HCT116 (cell line): ENCODE measurements at regions not wholly inside any gene's neighbourhood (a gene's known extent, or its start where the extent isn't known, plus 50 kb on each side); places are given as distances from the start of the nearest gene placed in this dataset.

Source experiments
- ATAC-seq: fragments of 200-7000 bp; cut with Tn5 transposase; 2 replicates; pipeline ENCODE4 v1.9.1; 2020; ENCODE audit warnings: mild to moderate bottlenecking, moderate library complexity
- BruUV-seq: library from RNA; stranded (reverse); fragments of 400-500 nt; replicated peaks from 2 replicates; lab custom pipeline; 2021; lab: Mats Ljungman, UMichigan
- CTCF ChIA-PET: fragments of 300-600 bp; sonication (Branson Sonifier 250); formaldehyde crosslinking; loops from one replicate; lab custom pipeline; 2021; ENCODE audit warnings: antibody characterized with exemption; lab: Charles Lee
- POLR2A ChIA-PET: fragments of 300-600, 350-600 bp; sonication (Branson Sonifier 250); formaldehyde crosslinking; loops from one replicate; lab custom pipeline; 2021; ENCODE audit warnings: antibody characterized with exemption; lab: Charles Lee
- RAD21 ChIA-PET, 2 experiments: fragments of 300-600 bp; sonication (Branson Sonifier 250); formaldehyde crosslinking; loops; one replicate each; lab custom pipeline; 2023; ENCODE audit warnings: low total read pairs in 2 of 2; ENCODE audit not compliant: uncharacterized antibody in 2 of 2, unreplicated experiment in 2 of 2, low non-redundant PET in 1 of 2; lab: Charles Lee
- DNase-seq: peaks from one replicate; pipeline ENCODE4 v3.0.0-alpha.2; 2010; ENCODE audit warnings: low read depth, low spot score
- H2AFZ ChIP-seq: fragments of 200-600 bp; shearing (Covaris generic), sonication (generic); 2 replicates; pipeline ENCODE4 v1.6.1; 2017; ENCODE audit warnings: low read depth, mixed run types, mixed read lengths, antibody characterized with exemption, low read length; ENCODE audit not compliant: poor library complexity, severe bottlenecking
- H3K27ac ChIP-seq: 2 replicates; pipeline ENCODE4 v1.5.1; 2012; ENCODE audit warnings: low read depth, low read length
- H3K27me3 ChIP-seq: fragments of 200-600 bp; sonication (generic); 2 replicates; pipeline ENCODE4 v1.6.1; 2016; ENCODE audit warnings: mixed run types, low read length, mixed read lengths; ENCODE audit not compliant: insufficient read depth
- H3K36me3 ChIP-seq, 2 experiments: fragments of 200-500 bp in 1 of 2; fragments of 200-600 bp in 1 of 2; sonication (Bioruptor generic) in 1 of 2; sonication (generic) in 1 of 2; 2 replicates each; pipeline versions ENCODE4 v1.5.1 to v1.6.1; 2014 to 2016; ENCODE audit warnings: low read length in 2 of 2, inconsistent platforms in 1 of 2, mixed read lengths in 1 of 2, mixed run types in 1 of 2; ENCODE audit not compliant: insufficient read depth in 2 of 2, control insufficient read depth in 1 of 2
- H3K4me1 ChIP-seq, 2 experiments: fragments of 200-600 bp in 1 of 2; sonication (generic) in 1 of 2; 2 replicates each; pipeline versions ENCODE4 v1.5.1 to v1.6.1; 2012 to 2017; ENCODE audit warnings: low read length in 2 of 2, inconsistent platforms in 1 of 2, mild to moderate bottlenecking in 1 of 2, mixed read lengths in 1 of 2, mixed run types in 1 of 2, moderate library complexity in 1 of 2; ENCODE audit not compliant: insufficient read depth in 2 of 2, control insufficient read depth in 1 of 2
- H3K4me2 ChIP-seq: fragments of 200-600 bp; sonication (generic); 2 replicates; pipeline ENCODE4 v1.6.1; 2017; ENCODE audit warnings: mixed run types, low read length, mixed read lengths
- H3K4me3 ChIP-seq, 2 experiments: fragments of 200-600 bp in 1 of 2; sonication (generic) in 1 of 2; replicated peaks in 1 of 2; 2 replicates each; pipeline ENCODE4 v1.5.1; 2011 to 2016; ENCODE audit warnings: low read length in 2 of 2, control low read depth in 1 of 2, low read depth in 1 of 2, mild to moderate bottlenecking in 1 of 2, mixed read lengths in 1 of 2, mixed run types in 1 of 2
- H3K79me2 ChIP-seq: fragments of 200-600 bp; sonication (generic); 2 replicates; pipeline ENCODE4 v1.6.1; 2017; ENCODE audit warnings: mild to moderate bottlenecking, mixed run types, low read length, moderate library complexity, mixed read lengths; ENCODE audit not compliant: insufficient read depth
- H3K9ac ChIP-seq: fragments of 200-600 bp; sonication (generic); 2 replicates; pipeline ENCODE4 v1.6.1; 2016; ENCODE audit warnings: low read length, mixed read lengths
- H3K9me2 ChIP-seq: fragments of 200-600 bp; sonication (generic), shearing (Covaris generic); 2 replicates; pipeline ENCODE4 v1.6.1; 2017; ENCODE audit warnings: mixed run types, mild to moderate bottlenecking, moderate library complexity; ENCODE audit not compliant: insufficient read depth
- H3K9me3 ChIP-seq, 2 experiments: fragments of 200-500 bp in 1 of 2; fragments of 200-600 bp in 1 of 2; sonication (Bioruptor generic) in 1 of 2; sonication (generic) in 1 of 2; 2 replicates each; pipeline ENCODE4 v1.6.1; 2014 to 2017; ENCODE audit warnings: low read length in 2 of 2, mixed read lengths in 2 of 2, inconsistent platforms in 1 of 2, low read depth in 1 of 2, mild to moderate bottlenecking in 1 of 2, mixed run types in 1 of 2, moderate library complexity in 1 of 2; ENCODE audit not compliant: control insufficient read depth in 1 of 2, insufficient read depth in 1 of 2
- H4K20me1 ChIP-seq: fragments of 200-600 bp; sonication (generic), shearing (Covaris generic); 2 replicates; pipeline ENCODE4 v1.6.1; 2017; ENCODE audit warnings: mixed run types, mild to moderate bottlenecking, moderate library complexity; ENCODE audit not compliant: insufficient read depth
- EGR1 ChIP-seq: IDR thresholded peaks from 2 replicates; pipeline ENCODE4 v1.6.1; 2012; ENCODE audit warnings: low read depth
- JUND ChIP-seq: IDR thresholded peaks from 2 replicates; pipeline ENCODE4 v1.6.1; 2012
- POLR2AphosphoS5 ChIP-seq: IDR thresholded peaks from 2 replicates; pipeline ENCODE4 v1.6.1; 2011; ENCODE audit warnings: mild to moderate bottlenecking, low read depth, low read length, moderate library complexity
- TCF7L2 ChIP-seq: IDR thresholded peaks from 2 replicates; pipeline ENCODE4 v1.7.0; 2011; ENCODE audit warnings: borderline replicate concordance, inconsistent platforms; ENCODE audit not compliant: insufficient read depth, insufficient read length; ENCODE audit errors: extremely low read depth
- ZFX ChIP-seq: fragments of 450-650 bp; IDR thresholded peaks from 2 replicates; pipeline ENCODE4 v1.6.1; 2017
- intact Hi-C: fragments of 100-400 bp; cut with micrococcal nuclease; formaldehyde crosslinking; loops from 2 replicates; pipeline ENCODE4 v1.10.0; 2022
- TF ChIP-seq, protein P1 (sequence below): IDR thresholded peaks from 2 replicates; pipeline ENCODE4 v1.6.1; 2012; ENCODE audit warnings: low read depth
- TF ChIP-seq, protein P2 (sequence below): IDR thresholded peaks from 2 replicates; pipeline ENCODE4 v1.6.1; 2011; ENCODE audit warnings: mild to moderate bottlenecking, low read length, moderate library complexity; ENCODE audit not compliant: insufficient replicate concordance; ENCODE audit errors: extremely low read depth
- TF ChIP-seq, protein P3 (sequence below): IDR thresholded peaks from 2 replicates; pipeline ENCODE4 v1.6.1; 2012

DNA sequence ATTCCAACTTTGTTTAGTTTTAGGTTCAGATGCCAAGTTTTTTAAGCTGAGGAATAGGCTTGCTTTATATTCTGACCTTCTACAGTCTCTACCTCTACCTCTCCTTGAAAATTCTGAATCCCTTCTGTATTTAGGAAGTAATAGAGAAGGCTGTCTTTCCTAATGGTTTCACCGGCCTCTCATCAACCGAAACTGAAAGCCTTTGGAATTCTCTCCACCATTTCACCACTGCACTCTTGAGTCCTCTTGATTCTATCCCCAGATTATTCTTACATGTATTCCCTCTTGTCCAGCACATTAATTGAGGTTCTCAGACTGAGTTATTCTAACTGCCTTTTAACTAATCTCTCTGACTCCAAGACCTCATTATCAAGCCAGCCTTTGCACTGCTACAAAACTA is 67.7 kb upstream of the PICALM start:
- Histone ChIP-seq H3K9ac (no peak overlapping the region), H3K4me2 (no peak overlapping the region), H3K27me3 (no peaks in the 10 kb centered on the region), H3K79me2 (no peaks in the 10 kb centered on the region), H4K20me1 (no peaks in the 10 kb centered on the region), H3K4me1 (no peaks in the 10 kb centered on the region), H2AFZ (no peak overlapping the region), H3K9me3 (no peaks in the 10 kb centered on the region), H3K27ac (no peak overlapping the region), H3K36me3 (no peaks in the 10 kb centered on the region), H3K4me3 (no peak overlapping the region), H3K9me2 (no peaks in the 10 kb centered on the region)
- TF ChIP-seq, protein P1, sequence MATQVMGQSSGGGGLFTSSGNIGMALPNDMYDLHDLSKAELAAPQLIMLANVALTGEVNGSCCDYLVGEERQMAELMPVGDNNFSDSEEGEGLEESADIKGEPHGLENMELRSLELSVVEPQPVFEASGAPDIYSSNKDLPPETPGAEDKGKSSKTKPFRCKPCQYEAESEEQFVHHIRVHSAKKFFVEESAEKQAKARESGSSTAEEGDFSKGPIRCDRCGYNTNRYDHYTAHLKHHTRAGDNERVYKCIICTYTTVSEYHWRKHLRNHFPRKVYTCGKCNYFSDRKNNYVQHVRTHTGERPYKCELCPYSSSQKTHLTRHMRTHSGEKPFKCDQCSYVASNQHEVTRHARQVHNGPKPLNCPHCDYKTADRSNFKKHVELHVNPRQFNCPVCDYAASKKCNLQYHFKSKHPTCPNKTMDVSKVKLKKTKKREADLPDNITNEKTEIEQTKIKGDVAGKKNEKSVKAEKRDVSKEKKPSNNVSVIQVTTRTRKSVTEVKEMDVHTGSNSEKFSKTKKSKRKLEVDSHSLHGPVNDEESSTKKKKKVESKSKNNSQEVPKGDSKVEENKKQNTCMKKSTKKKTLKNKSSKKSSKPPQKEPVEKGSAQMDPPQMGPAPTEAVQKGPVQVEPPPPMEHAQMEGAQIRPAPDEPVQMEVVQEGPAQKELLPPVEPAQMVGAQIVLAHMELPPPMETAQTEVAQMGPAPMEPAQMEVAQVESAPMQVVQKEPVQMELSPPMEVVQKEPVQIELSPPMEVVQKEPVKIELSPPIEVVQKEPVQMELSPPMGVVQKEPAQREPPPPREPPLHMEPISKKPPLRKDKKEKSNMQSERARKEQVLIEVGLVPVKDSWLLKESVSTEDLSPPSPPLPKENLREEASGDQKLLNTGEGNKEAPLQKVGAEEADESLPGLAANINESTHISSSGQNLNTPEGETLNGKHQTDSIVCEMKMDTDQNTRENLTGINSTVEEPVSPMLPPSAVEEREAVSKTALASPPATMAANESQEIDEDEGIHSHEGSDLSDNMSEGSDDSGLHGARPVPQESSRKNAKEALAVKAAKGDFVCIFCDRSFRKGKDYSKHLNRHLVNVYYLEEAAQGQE = no peak
- no peak for TF ChIP-seq JUND
- no peak for TF ChIP-seq POLR2AphosphoS5
- TF ChIP-seq EGR1 = no peak
- ChIA-PET POLR2A (no interaction called here), RAD21 (no interaction called here), CTCF (no interaction called here)
- DNase-seq = no peak
- BruUV-seq = no TSS peak
- ATAC-seq = no peak
- intact Hi-C loops = no loop called here

DNA sequence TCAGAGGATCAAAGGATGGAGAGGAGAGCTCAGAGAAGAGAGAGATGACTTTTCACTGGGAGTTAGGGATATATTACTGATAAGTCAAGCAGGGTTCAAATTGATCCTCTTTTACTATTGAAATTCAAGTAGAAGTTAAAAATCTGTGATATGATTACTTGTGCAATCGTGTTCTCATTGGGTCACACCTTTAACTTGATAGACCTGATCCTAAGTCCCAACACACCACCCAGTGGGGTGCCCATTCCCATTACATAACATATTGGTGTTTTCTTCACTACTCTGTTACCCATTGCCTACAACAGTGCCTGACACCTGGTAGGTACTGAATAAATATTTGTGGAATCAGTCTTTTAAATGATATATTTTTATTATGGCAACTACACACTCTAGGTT is 66.4 kb upstream of the PICALM start:
- RAD21 ChIA-PET = no interaction called here
- CTCF ChIA-PET = no interaction called here
- POLR2A ChIA-PET = no interaction called here

More for the DNA sequence above, 66.4 kb upstream of the PICALM start:
- BruUV-seq = no TSS peak
- Histone ChIP-seq H4K20me1 (no peaks in the 10 kb centered on the region), H3K79me2 (no peaks in the 10 kb centered on the region), H3K27me3 (no peaks in the 10 kb centered on the region), H3K4me2 (no peak overlapping the region)
- TF ChIP-seq, protein P2, sequence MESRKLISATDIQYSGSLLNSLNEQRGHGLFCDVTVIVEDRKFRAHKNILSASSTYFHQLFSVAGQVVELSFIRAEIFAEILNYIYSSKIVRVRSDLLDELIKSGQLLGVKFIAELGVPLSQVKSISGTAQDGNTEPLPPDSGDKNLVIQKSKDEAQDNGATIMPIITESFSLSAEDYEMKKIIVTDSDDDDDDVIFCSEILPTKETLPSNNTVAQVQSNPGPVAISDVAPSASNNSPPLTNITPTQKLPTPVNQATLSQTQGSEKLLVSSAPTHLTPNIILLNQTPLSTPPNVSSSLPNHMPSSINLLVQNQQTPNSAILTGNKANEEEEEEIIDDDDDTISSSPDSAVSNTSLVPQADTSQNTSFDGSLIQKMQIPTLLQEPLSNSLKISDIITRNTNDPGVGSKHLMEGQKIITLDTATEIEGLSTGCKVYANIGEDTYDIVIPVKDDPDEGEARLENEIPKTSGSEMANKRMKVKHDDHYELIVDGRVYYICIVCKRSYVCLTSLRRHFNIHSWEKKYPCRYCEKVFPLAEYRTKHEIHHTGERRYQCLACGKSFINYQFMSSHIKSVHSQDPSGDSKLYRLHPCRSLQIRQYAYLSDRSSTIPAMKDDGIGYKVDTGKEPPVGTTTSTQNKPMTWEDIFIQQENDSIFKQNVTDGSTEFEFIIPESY = no peak
- TF ChIP-seq, protein P3, sequence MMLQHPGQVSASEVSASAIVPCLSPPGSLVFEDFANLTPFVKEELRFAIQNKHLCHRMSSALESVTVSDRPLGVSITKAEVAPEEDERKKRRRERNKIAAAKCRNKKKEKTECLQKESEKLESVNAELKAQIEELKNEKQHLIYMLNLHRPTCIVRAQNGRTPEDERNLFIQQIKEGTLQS = no peak
- no peak for TF ChIP-seq JUND
- TF ChIP-seq TCF7L2 = no peak
- no peak for TF ChIP-seq ZFX
- TF ChIP-seq, all 23 proteins: peak for 0
- intact Hi-C loops = no loop called here
- Histone ChIP-seq H3K9me2 (no peaks in the 10 kb centered on the region), H3K36me3 (no peaks in the 10 kb centered on the region), H3K4me3 (no peak overlapping the region), H3K27ac (no peak overlapping the region), H2AFZ (no peak overlapping the region), H3K4me1 (no peaks in the 10 kb centered on the region), H3K9ac (no peak overlapping the region), H3K9me3 (no peaks in the 10 kb centered on the region)
- DNase-seq (no peak), ATAC-seq (no peak)
